DMS53 treated with DMSO at 0.1 percent for 48 hours (cell line): ENCODE measurements at regions not wholly inside any gene's neighbourhood (a gene's known extent, or its start where the extent isn't known, plus 50 kb on each side); places are given as distances from the start of the nearest gene placed in this dataset.

ENCODE experiments used
- DNase-seq: peaks from one replicate; lab custom pipeline; 2025; ENCODE audit not compliant: unreplicated experiment; lab: John Stamatoyannopoulos, UW

- no peak for DNase-seq
These were observed 95.2 kb downstream of the BANF2 start for GRCh38 chr20:17795003-17795402.

GRCh38 chr20:17794400-17794799, 94.6 kb downstream of the BANF2 start:
- DNase-seq, result no peak

- DNase-seq, result no peak
These were observed 94.2 kb downstream of the BANF2 start for GRCh38 chr20:17793986-17794385.

GRCh38 chr20:17790296-17790695, 90.5 kb downstream of the BANF2 start:
- DNase-seq, result no peak

GRCh38 chr20:17787816-17788215, 88.0 kb downstream of the BANF2 start:
- no peak for DNase-seq

- DNase-seq, result no peak
These were observed 86.5 kb downstream of the BANF2 start for GRCh38 chr20:17786221-17786718.
